GM12878 (cell line): ENCODE measurements at regions not wholly inside any gene's neighbourhood (a gene's known extent, or its start where the extent isn't known, plus 50 kb on each side); places are given as distances from the start of the nearest gene placed in this dataset.

Experiments used
- MTA3 ChIP-seq: IDR thresholded peaks from 2 replicates; pipeline ENCODE4 v1.6.1; 2012; ENCODE audit warnings: low read length, inconsistent platforms, borderline replicate concordance
- TF ChIP-seq, protein P1 (sequence below), 3 experiments: IDR thresholded peaks in 2 of 3; conservative IDR thresholded peaks in 1 of 3; 2 replicates each; pipeline ENCODE4 v1.5.1; 2011; ENCODE audit warnings: low read depth in 3 of 3, low read length in 3 of 3, mild to moderate bottlenecking in 3 of 3, control low read depth in 2 of 3, moderate library complexity in 2 of 3, inconsistent platforms in 1 of 3, mixed read lengths in 1 of 3; ENCODE audit not compliant: control insufficient read depth in 2 of 3, insufficient read depth in 1 of 3; ENCODE audit errors: extremely low read depth in 1 of 3

DNA sequence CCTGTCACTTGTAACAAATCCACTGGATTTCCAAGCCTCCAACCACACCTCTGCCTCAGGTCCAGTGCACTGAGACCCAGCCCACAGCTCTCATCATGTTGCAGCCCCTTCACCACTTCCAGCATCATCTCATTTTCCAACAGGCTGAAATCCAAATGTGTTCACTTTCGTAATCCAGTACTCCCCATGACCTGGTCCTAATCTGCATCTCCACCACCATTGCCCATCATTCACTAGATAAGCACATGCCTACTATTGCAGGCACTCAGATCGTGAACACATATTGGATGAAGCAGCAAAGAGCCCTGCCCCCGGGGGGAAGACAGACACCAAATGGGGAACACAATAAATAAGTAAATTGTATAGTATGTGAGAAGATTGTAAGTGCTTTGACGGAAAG is 76.1 kb upstream of the INSIG1 start:
- TF ChIP-seq, protein P1, sequence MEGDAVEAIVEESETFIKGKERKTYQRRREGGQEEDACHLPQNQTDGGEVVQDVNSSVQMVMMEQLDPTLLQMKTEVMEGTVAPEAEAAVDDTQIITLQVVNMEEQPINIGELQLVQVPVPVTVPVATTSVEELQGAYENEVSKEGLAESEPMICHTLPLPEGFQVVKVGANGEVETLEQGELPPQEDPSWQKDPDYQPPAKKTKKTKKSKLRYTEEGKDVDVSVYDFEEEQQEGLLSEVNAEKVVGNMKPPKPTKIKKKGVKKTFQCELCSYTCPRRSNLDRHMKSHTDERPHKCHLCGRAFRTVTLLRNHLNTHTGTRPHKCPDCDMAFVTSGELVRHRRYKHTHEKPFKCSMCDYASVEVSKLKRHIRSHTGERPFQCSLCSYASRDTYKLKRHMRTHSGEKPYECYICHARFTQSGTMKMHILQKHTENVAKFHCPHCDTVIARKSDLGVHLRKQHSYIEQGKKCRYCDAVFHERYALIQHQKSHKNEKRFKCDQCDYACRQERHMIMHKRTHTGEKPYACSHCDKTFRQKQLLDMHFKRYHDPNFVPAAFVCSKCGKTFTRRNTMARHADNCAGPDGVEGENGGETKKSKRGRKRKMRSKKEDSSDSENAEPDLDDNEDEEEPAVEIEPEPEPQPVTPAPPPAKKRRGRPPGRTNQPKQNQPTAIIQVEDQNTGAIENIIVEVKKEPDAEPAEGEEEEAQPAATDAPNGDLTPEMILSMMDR (IDR thresholded peaks at IDR 0.05 in 2 of 3, conservative IDR thresholded peaks at IDR 0.05 in 1 of 3; ENCODE audit: control insufficient read depth in 2 of 3, extremely low read depth in 1 of 3, insufficient read depth in 1 of 3, low read depth in 3 of 3, low read length in 3 of 3) = no peak
- no peak for TF ChIP-seq MTA3
